Pulmonary artery endothelial cell (primary cell): ENCODE measurements at regions not wholly inside any gene's neighbourhood (a gene's known extent, or its start where the extent isn't known, plus 50 kb on each side); places are given as distances from the start of the nearest gene placed in this dataset.
A peak's percentile ranks its signal among the peaks of the same experiment; 100 is the strongest.

Experiments used
- DNase-seq: peaks from one replicate; pipeline ENCODE4 v3.0.0-alpha.2; 2011; ENCODE audit warnings: low read depth, low spot score

DNA sequence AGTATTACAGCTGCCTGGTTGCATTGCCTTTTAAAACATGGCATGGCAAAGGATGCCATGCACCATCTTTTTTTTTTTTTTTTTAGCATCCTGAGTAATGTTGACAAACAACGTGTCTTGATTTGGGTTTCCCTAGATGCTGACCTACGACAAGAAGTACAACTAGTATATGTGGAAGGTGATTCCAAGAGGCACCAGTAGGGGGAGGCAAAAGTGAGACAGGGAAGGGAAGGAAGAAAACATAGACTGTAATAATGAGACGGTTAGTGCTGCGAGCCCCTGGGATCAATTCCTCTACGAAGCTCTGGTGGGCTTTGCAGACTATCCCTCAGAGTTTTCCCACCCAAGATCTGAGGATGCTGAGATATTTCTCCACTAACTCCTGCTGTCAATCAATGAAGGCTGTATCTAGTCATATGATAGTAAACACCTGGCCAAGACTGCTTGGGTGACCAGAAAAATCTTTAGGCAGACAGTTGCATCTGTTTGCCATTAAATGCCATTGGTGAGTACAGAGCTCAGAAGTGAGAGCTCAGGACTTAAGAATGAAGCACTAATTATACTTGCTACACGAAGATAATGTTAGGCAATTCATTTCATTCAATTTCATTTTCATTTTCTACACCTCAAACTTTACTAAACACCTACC is 458.6 kb upstream of the GOT2 start:
- no peak for DNase-seq

DNA sequence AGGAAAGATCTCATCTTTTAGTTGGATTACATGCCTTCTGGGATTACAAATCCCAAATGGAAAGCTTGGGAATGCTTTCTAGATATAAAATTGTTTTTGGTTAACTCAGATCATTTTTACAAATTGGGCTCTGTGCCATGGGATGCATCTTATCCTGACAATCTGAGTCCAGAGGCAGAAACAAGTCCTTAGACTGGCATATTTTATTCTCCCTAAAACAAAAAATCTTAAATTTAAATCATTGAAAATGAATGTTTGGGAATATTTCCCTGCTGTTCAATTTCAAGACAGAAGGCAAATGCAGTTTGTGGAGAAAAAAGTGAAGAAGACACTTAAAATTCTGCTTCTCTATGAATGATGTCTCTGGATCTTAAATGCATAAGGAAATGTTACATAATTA is 456.6 kb upstream of the GOT2 start:
- DNase-seq, result no peak

DNA sequence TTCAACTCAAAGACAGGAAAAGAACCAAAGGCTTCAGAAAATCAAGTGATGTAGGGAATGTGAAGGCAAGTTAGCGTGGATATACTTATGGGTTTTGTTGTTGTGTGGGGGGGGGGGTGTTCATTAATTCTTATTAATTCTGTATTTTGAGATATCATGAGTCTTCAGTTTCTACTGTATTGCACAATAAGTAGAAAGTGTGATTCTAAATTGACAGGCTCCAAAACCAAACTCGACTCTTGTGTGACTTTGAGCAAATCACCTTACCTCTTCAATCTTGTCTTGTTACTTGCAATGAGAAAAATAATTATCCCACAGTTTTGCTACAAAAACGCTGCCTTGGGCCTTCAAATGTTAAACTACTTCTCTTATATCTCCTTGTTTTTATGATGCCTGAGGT is 453.9 kb upstream of the GOT2 start:
- no peak for DNase-seq

DNA sequence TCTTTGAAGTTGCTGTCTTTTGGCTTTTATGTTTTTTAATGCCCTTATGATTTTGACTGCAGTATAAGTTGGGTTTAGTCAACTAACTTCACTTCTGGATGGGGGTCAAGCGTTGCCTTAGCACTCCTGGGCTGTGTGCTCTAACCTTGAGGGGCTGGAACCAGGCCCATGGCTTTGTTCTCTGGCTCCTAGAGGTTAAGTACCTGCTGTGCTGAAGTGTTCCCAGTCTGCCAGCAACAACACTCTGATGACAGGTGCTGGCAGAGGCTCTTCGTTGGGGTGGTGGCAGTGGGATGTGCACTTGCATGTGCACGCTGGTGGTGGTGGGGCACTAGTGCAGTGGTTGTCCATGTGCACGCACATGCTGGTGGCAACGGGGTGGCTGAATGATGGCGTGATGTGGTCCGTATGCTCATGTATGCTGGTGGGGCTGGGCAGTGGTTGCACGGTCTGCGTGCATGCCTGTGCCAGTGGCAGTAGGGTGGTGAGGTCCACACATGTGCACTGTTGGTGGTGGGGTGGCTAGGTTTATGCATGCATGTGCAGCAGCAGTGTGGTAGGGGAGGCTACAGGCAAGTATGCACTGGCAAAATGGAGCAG is 447.8 kb upstream of the GOT2 start:
- DNase-seq, result no peak

DNA sequence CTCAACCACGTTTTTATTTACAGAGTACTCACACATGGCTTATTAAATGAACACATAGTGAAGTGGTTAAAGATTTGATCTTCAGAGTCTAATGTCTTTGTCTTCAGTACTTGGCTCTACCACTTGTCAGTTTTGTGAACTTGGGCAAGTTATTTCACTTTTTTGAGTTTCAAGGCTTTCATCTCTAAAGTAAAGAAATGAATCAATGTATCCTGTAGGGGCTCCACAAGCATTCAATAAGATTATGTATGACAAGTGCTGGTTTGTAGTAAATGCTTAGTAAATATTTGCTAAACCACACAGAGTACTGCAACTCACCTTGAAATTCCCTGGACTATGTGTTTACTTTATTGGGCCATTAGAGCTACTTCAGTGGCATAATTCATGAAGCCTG is 446.0 kb upstream of the GOT2 start:
- no peak for DNase-seq

DNA sequence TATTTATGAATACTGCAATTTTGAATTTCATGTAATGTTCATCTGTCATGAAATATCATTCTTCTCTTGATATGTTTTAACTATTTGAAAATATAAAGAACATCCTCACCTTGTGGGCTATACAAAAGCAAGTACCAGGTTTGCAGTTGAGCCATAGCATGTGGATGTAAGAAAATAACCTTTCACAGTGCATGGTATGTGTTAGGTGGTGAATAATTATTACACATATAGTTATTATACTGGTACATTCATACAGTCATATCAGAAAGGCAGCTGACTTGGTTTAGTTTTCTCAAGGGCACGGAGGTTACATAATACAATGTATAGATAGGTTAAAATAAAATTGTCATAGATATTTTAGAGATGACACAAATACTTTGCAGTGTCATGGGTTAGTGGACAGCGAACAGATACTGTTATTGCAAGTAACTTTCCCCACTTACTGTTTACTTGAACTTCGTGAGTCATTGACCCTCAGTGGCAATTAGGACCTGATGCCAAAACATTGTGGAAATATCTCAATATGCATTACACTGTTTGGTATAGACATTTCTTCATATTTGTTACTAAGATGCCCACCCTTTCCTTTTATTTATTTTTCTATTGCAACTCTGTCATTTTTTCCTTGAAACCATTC is 445.4 kb upstream of the GOT2 start:
- peak; percentile 15 for DNase-seq

DNA sequence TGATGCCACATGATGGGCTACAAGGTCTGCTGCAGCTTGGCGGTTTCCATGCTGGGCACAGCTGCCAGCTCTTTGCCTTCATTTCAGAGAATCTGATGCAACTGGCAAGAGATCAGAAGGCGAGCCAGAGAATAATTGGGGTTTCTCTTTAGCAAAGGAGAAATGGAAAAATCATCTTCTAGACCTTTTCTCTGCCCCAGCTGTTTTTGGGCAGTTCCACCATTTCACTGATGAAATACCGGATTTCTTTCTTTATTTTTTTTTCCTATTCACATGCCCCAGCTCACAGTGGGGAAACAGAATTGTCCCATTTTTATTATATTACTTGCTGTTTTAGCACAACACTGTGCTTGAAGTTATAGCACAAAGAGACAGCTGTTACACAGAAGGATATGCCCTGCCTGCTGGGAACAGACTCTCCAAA is 439.3 kb upstream of the GOT2 start:
- DNase-seq, result no peak

DNA sequence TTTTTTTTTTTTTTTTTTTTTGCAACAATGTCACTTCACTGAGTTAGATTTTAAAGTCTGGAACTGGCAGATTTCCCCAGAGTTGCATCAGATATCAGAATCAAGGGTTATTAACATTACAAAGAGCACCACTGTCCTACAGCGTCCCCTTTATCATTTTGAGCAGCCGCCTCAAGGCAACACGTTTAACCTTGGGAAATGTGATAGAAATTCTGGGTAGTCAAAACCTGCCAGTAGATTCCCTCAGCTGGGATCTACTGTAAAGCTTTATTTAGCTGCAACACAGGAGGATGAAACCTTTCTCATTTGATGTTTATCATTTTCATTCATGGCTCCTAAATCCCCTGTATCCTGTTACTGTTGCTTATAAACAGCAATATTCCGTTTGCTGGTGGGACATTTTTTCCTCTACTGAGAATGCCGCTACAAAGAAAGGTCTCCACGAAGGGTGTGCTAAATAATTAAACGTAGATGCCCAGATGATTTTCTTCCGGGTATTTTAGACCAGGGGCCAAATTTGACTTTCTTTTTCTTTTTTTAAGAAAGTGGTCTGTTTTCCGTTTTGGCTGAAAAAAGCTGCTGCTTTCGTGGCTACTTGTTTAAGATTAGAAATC is 436.1 kb upstream of the GOT2 start:
- DNase-seq, result no peak

DNA sequence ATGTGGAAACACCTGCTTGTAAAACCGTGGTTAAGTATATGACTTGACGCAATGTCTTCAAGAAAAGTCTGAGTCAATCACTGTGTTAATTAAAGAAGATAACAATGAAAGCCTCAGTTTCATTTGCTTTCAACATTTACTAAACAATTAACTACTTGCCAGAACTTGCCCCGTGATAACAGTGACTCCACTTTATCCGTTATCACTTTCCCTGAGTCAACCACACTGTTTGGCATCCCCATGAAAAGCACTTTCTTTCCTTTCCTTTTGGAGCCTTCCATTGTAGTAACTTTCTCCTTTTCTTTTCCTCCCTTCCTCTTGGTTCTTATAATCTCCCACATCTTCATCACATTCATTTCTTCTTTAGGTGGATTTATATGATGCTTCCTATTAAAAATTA is 435.1 kb upstream of the GOT2 start:
- no peak for DNase-seq

DNA sequence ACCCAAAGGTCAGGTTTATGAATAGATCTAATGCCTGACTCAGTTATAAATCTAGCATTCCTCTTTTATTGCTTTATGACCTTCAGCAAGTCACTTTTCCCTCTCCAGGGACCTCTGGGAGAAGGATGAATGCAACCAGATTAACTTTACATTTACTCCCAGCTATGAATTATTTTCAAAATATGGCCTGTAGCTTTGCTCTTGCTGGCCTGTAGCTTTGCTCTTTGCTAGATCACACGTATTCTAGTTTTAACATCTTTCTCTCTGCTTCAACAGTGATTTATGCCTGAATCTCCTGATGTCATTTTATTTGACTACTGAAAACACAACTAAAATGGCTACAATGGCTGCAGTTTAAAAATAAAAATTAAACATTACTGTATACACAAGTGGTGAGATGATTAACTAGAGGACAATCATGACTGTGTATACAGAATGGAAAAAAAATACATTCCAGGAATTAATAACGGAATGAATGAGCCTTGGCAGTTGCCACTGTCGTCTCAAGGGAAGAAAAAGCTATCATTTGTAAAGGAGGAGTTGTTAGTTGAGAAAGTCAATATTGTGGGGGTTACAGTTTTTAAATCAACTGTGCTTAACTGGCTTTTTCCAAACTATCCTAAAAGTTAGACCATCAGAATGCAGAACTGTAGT is 434.5 kb upstream of the GOT2 start:
- DNase-seq, result no peak

DNA sequence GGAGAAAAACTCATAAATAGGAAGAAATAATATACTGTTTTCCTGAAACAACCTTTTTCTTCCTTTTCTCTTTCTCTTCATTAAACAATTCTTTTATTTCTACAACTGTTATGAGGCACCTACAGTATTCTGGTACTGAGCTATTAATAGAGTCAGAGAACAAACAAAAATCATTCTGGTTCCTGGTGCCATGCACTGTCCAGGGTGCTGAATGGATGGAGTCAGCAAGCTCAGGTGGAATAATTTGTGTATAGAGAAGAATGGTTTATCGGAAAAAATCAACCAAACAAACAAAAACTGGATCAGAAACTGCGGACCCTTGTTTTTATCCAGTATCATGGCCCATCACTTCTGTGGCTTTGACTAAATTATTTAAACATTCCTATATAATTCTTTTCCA is 430.3 kb upstream of the GOT2 start:
- no peak for DNase-seq

DNA sequence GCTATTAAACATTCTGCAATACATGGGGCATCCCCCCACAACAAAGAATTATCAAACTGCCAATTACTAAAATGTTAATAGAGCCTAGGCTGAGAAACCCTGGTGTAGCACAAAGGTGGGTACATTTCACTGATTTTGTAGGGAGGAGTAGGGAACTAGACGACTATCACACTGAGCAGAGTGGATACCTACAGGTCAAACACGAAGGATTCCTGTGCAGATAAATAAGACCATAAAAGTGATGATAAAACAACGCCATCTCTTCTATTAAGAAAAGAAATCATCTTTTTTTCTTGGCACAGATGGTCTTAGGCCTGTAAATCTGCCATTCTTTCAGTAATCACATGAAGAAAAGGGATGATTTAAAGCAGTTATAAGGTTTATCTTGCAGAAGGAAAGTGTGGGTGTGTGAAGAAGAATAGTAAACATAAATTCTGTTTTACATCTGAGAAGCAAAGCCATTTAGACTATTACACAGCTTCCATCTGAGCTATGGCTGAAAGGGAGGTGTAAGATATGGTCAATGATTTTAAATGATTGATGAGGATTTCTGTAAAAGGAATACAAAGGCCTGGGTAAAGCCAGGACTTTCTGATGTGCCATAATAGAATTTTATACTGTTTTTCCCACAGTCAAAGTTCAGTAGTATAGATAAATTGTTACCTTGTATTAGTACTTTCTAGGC is 429.4 kb upstream of the GOT2 start:
- DNase-seq, result no peak

DNA sequence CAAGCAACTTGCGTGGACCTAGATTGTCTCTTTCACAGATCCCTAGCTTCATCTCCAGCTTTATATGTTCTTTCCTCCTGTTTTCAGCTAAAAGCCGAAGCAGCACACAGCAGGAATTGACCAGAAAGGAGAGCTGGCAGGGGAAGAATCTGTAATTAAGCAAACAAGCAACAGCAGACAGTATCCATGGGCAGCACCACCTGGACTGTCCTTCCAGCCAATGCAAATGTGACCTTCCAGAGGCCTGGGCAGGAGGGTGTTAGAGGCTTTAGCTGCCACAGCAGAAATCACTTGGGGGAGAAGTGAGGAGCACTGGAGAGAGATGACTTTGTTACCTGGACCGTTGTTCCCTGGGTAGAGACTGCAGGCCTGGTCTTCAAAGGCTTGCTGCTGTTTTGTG is 427.6 kb upstream of the GOT2 start:
- DNase-seq, result no peak

DNA sequence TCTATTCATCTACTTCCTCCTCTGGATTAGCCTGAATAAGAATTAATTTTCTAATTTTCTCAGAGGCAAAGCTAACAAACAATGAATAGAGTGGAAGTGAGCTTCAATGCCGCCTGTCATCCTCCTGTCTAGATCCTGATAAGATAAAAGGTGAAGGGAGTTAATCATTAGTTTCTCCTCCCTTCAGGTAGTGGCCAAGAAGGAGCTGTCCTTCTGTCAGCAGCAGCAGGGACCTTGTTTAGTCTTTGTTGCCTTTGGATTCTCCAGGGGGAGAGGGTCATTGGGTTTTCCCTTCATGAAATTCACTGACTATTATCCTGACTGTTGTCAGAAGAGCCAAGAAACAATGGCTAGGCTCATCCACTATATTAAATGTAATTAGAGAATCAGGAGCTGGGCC is 420.2 kb upstream of the GOT2 start:
- DNase-seq, result no peak

DNA sequence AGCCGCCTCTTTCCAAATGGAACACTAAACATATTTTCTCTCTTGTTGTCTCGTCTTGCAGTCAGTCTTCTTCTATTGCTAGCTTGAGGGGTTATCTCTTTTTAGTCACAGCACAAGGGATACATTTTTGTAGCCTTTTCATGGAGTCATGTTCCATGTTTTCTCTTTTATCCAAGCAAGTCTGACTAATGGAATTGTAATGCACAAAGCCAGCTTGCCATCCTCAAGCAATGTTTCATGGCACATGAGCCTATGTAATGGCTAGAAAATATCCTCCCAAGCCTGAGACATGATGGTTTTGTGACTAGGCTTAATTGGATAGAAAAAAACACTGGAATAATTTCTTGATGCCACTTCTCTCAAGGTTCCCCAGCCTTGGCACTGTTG is 414.6 kb upstream of the GOT2 start:
- DNase-seq, result no peak

DNA sequence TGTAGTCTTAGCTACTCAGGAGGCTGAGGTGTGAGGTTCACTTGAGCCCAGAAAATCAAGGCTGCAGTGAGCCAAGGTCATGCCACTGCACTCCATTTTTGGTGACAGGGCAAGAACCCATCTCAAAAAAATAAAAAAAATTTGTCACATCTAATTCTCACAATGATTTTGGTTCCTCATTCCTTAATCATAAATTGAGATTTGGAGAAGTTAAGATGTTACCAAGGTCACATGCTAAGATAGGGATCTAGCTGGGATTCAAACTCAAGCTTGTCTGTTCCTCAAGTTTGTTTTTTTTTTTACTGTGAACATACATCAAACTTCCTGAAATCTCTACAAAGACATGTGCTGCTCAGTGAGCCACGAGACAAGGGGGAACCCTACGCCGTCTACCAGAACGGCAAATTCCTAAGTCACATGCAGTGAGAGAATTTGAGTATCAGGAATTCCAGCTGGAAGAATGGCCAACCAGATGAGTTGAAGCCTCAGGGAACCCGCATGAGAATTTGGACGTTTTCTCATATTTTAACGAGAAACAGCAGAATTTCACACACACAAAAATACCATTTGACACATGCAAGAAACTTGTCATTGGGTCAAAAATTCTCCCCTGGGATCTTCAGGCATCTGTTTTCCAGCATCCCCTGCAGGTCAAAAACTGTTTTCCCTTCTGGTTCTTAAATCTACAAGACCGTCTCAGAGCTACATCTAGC is 414.1 kb upstream of the GOT2 start:
- no peak for DNase-seq

DNA sequence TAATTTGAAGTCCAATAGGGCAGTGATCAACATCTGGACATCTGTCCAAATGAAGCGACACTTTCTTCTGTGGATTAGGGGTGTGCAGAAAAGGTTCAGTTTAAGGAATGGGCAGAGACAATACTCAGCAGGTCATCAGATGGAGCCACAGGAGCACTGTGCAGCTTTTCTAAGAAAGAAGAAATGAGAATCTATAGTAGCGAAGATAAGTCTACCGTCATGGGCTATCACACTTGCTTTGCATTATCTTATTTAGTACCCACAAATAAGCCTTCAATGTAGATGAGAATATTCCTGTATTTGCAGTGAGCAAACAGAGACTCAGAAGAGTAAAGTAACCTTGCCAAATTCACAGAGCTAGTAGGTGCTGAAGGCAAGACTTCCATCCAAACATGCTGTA is 412.0 kb upstream of the GOT2 start:
- no peak for DNase-seq

DNA sequence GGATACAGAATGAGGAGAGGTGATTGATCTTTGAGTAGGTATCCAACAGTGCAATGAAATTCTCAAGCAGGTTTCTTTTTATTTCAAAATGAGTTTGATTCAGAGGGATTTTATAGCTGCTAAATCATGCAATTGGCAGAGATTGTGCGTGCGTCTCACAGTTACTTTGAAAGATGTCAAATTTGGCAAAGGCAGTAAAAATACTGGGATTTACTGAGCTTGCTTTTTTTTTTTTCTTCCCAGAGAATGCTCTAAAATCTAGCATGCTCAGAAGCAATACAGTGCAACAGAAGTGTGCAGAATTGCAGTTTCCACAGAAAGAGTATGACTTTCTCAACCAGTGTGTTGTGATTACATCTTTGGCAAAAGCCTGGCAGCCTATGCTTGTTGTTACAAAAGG is 410.7 kb upstream of the GOT2 start:
- DNase-seq, result no peak

DNA sequence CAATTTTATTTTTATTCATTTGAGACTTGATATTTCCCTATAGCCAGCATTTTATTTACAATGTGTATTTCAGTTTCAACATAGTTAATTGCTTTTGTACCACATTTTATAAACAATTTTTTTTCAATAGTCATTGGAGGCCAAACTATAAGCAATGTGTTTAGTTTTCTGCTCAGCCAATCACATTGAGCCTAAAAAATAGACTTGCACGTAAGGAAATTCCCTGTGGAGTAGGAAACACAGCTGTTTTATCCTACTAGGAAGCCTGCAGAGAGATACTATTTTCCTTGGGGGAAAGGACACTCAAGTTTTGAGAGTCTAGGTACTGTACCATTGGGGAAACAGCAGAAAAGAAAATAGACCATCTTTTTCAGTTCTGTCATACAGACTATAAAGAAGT is 410.2 kb upstream of the GOT2 start:
- no peak for DNase-seq

DNA sequence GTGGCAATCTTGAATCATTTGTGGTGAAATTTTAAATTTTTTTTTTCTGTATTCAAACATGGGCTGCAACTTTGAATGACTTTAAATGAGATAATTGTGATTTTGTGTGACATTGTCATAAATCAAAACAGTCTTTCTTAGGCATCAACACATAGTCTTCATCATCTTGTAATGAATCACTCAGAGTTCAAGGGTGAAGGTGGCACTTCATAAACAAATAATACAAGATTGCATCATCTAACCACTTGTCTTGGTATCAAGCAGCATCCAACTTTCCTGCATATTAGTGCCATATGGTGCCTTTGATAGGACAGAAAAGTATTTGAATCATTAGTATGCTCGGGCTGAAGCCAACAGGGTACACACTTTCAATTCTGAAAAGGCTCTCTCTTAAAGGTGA is 392.4 kb upstream of the GOT2 start:
- no peak for DNase-seq

DNA sequence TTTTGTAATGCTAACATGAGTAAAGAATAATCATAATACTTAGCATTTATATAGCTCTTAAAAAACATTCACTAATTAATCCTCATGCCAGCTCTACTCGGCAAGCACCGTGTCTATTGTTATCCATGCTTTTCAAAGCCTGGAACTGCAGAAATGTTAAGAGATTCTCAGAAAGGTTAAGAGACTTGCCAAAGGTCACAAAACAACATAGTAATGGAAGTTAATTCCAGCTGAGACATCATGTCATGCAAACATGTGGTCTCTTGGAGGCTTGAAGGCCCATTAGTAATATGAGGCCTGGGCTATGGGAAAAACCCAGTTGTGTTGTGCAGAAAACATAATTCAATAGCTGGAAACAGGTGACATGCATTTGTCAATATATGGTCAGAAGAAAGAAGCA is 389.9 kb upstream of the GOT2 start:
- no peak for DNase-seq
